Neuron (in vitro differentiated cells): ENCODE measurements at regions not wholly inside any gene's neighbourhood (a gene's known extent, or its start where the extent isn't known, plus 50 kb on each side); places are given as distances from the start of the nearest gene placed in this dataset.
"Not testable (repeated sequence)": the region's sequence is repeated elsewhere in the genome, so short reads cannot be mapped to it uniquely, and the experiment has no call there.

Experiments
- H2AFZ ChIP-seq: one replicate; pipeline ENCODE4 v1.6.1; 2013; ENCODE audit warnings: low read depth, mild to moderate bottlenecking, inconsistent platforms, low read length, moderate library complexity
- H3K27me3 ChIP-seq: one replicate; pipeline ENCODE4 v1.6.1; 2013; ENCODE audit warnings: low read length; ENCODE audit not compliant: insufficient read depth
- H3K36me3 ChIP-seq: one replicate; pipeline ENCODE4 v1.6.1; 2013; ENCODE audit warnings: low read length; ENCODE audit not compliant: insufficient read depth
- H3K4me1 ChIP-seq: one replicate; pipeline ENCODE4 v1.6.1; 2013; ENCODE audit warnings: low read length; ENCODE audit not compliant: insufficient read depth
- H3K4me3 ChIP-seq: 2 replicates; pipeline ENCODE4 v1.5.1; 2013; ENCODE audit warnings: mild to moderate bottlenecking, low read length, moderate library complexity
- H3K9me3 ChIP-seq: one replicate; pipeline ENCODE4 v1.6.1; 2013; ENCODE audit warnings: low read length

DNA sequence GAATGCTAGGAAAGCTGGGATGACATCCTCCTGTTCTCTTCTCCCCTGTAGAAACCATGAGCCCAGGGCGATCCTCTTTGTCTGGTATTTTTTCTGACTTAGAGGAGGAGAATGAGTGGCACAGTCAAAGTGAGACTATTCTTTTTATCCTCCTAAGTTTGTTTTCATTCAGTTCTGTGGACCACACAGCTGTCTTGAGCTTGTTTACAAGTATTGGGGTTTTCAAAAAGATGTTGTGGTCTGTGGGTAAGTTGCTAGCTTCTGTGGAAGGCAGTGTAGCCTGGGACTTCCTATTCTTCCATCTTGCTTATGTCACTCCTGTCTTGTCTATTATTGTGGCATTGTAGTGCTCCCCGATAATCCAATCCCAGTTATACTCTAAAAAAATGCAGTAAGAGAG is 223.0 kb downstream of the PAPSS1 start:
- no peak overlapping the region for H3K4me3 ChIP-seq
- H3K36me3 ChIP-seq, result no peaks in the 10 kb centered on the region
- H3K4me1 ChIP-seq, result no peaks in the 10 kb centered on the region
- H2AFZ ChIP-seq, result no peak overlapping the region
- H3K27me3 ChIP-seq, result no peaks in the 10 kb centered on the region
- H3K9me3 ChIP-seq, result no peaks in the 10 kb centered on the region

DNA sequence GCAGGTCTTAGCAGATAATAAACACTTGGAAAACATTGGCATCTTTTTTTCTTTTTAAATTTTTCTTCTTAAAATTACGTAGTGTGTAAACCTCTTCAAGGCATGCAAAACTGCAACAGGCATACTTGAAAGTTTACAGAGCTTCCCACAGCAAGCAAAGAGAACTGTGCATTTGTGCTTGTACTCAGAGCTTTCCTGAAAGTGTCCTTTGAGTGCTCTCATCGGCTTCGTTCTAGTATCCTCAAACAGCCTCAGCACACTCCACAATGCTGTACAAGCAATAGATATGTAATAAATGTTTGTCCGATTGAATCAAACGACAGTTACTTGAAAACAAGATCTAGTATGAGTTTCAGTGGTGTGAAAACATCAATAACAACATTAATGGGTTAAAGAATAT is 227.5 kb downstream of the PAPSS1 start:
- Histone ChIP-seq H3K4me1 (no peaks in the 10 kb centered on the region), H3K27me3 (no peaks in the 10 kb centered on the region), H3K36me3 (no peaks in the 10 kb centered on the region), H3K9me3 (no peaks in the 10 kb centered on the region), H2AFZ (no peak overlapping the region), H3K4me3 (no peak overlapping the region)

GRCh38 chr4:107490116-107490515 is 229.9 kb downstream of the PAPSS1 start:
- Histone ChIP-seq H3K4me3 (no peak overlapping the region), H3K36me3 (no peaks in the 10 kb centered on the region), H3K27me3 (no peaks in the 10 kb centered on the region), H3K4me1 (no peaks in the 10 kb centered on the region), H3K9me3 (no peaks in the 10 kb centered on the region), H2AFZ (no peak overlapping the region)

GRCh38 chr4:107483621-107484020 is 236.4 kb downstream of the PAPSS1 start:
- H2AFZ ChIP-seq, H3K36me3 ChIP-seq, H3K4me3 ChIP-seq, H3K9me3 ChIP-seq, H3K4me1 ChIP-seq, H3K27me3 ChIP-seq: not testable (repeated sequence)

DNA sequence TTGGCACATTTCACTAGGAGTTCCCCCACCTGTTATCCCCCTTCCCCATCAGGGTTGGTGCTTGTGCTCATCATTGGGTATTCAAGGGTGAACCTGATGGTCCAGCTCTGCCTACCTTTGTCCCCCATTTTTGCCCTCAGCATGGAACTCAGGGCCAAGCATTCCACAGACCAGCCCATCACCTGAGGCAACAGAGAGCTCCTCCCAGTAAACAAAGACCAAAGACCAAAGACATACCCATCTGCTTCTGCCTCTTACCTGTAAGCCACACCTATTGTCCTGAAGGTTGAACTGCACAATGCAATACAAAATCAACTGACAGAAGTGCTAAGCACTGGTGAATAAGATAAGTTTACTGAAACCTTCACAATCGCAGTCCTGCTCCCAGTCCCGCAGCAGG is 237.5 kb downstream of the PAPSS1 start:
- H3K27me3 ChIP-seq, result no peaks in the 10 kb centered on the region
- no peaks in the 10 kb centered on the region for H3K9me3 ChIP-seq
- H2AFZ ChIP-seq, result no peak overlapping the region
- H3K4me3 ChIP-seq, result no peak overlapping the region
- no peaks in the 10 kb centered on the region for H3K36me3 ChIP-seq
- H3K4me1 ChIP-seq, result no peaks in the 10 kb centered on the region

DNA sequence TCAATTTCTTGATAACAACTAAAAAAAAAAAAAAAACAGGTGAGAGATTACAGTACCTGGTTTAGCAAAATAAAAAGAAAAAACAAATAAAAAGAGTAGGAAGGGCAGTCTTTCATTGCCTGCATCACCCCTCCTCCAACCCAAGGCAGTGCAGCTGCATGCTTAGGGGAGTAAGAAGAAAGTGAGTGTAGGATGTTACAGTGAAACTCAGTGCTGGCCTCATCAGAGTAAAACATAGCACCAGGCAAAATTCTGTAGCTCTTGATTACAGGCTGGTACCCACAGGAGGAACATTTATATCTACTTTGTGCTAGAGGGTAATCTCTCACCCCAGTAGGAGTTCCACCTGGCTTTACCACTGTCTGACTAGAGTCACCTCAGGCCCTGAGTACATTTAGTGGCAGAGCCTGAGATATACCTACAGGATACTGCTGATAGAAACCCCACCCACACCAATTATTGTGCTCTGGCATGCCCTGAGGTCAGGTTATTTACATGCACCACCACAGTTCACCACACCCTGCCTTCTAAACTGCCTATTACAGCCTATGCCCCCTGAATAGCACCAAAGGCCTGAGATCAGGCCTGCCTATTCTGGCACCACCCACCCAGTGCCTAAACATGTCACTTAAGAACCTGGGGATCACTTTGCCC is 241.6 kb downstream of the PAPSS1 start:
- Histone ChIP-seq H3K4me3 (no peak overlapping the region), H3K9me3 (no peaks in the 10 kb centered on the region), H2AFZ (no peak overlapping the region), H3K27me3 (no peaks in the 10 kb centered on the region), H3K4me1 (no peaks in the 10 kb centered on the region), H3K36me3 (no peaks in the 10 kb centered on the region)

DNA sequence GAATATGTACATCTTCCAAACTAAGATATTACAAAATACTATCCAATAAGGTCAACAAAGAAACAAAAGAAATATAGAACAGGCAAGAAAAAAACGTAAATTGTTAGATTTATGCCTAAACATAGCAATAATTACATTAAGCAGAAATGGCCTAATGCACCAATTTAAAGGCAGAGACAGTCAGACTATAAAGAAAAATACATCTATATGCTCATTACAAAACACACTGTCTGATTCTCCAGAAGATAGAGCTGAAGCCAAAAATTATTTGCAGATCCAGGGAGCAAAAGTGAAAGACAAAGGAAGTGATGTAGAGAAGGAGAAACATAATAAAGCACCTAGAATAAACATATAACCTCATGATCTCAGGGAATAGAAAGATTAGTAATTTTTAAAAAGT is 246.9 kb downstream of the PAPSS1 start:
- H2AFZ ChIP-seq, result no peak overlapping the region
- H3K4me3 ChIP-seq, result no peak overlapping the region
- no peaks in the 10 kb centered on the region for H3K27me3 ChIP-seq
- H3K36me3 ChIP-seq, result no peaks in the 10 kb centered on the region
- no peaks in the 10 kb centered on the region for H3K4me1 ChIP-seq
- no peaks in the 10 kb centered on the region for H3K9me3 ChIP-seq

GRCh38 chr4:107472265-107472948 is 247.6 kb downstream of the PAPSS1 start:
- no peaks in the 10 kb centered on the region for H3K9me3 ChIP-seq
- H2AFZ ChIP-seq, result no peak overlapping the region
- no peak overlapping the region for H3K4me3 ChIP-seq
- no peaks in the 10 kb centered on the region for H3K4me1 ChIP-seq
- no peaks in the 10 kb centered on the region for H3K36me3 ChIP-seq
- H3K27me3 ChIP-seq, result no peaks in the 10 kb centered on the region

DNA sequence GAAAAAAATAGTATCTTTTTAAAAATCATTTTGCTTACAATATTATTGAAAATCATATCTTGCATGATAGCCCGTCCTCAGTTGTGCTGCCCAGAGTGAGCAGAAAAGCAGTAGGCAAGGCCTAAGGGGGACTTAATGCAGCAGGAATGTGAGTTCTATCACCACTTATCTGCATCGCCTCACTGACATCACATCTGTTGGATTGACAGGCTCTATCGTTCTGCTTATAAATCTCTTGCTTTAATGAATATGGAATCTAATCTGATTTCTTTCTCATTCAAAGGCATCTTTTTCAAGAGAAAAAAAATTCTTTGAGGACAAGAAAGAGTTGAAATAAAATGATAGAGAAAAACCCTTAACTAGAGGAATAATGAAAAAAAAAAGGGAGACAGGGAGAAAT is 249.9 kb downstream of the PAPSS1 start:
- no peak overlapping the region for H3K4me3 ChIP-seq
- no peaks in the 10 kb centered on the region for H3K27me3 ChIP-seq
- no peak overlapping the region for H2AFZ ChIP-seq
- H3K36me3 ChIP-seq, result no peaks in the 10 kb centered on the region
- H3K4me1 ChIP-seq, result no peaks in the 10 kb centered on the region
- no peaks in the 10 kb centered on the region for H3K9me3 ChIP-seq

GRCh38 chr4:107468812-107469211 is 251.2 kb downstream of the PAPSS1 start:
- H3K27me3 ChIP-seq, result no peaks in the 10 kb centered on the region
- no peak overlapping the region for H3K4me3 ChIP-seq
- no peaks in the 10 kb centered on the region for H3K9me3 ChIP-seq
- H2AFZ ChIP-seq, result no peak overlapping the region
- H3K4me1 ChIP-seq, result no peaks in the 10 kb centered on the region
- no peaks in the 10 kb centered on the region for H3K36me3 ChIP-seq

DNA sequence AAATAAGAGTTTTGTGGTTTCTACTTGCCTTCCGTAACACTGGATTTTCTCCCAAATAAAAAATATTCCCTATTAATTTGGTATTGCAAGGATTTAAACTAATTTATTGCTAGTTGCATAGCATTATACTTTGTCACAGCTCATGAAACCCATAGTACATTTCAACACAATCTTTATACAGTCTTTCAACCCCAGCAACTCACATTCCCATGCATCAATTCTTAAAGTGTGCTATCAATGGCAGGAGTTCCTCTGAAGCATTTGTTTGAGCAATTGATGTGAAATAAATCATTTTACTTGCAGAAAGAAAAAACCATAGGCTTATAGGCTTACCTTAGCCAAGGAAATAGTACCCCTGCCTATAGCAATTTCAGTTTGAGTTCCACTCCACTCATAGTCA is 251.9 kb downstream of the PAPSS1 start:
- Histone ChIP-seq H3K4me3 (no peak overlapping the region), H3K4me1 (no peaks in the 10 kb centered on the region), H3K9me3 (no peaks in the 10 kb centered on the region), H2AFZ (no peak overlapping the region), H3K36me3 (no peaks in the 10 kb centered on the region), H3K27me3 (no peaks in the 10 kb centered on the region)

GRCh38 chr4:107467461-107467860 is 252.6 kb downstream of the PAPSS1 start:
- H3K9me3 ChIP-seq, result no peaks in the 10 kb centered on the region
- no peak overlapping the region for H2AFZ ChIP-seq
- no peak overlapping the region for H3K4me3 ChIP-seq
- no peaks in the 10 kb centered on the region for H3K27me3 ChIP-seq
- no peaks in the 10 kb centered on the region for H3K4me1 ChIP-seq
- H3K36me3 ChIP-seq, result no peaks in the 10 kb centered on the region

DNA sequence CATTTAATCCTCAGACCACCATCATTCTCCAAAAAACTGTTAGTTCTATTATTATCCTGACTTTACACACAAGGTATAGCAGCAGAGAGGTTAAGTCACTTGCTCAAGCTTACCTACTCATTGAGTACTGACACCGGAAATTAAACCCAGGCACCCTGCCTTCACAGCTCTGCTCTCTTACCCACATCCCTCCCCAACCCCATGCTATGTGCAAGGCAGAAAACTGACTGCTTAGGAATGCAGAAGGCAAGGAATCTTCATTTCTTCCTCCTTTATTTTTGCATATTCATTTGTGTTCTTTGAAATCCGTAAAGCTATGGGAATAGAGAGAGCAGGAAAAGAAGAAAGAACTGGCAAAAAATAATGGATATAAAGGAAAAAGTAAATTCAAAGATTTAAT is 261.8 kb downstream of the PAPSS1 start:
- no peaks in the 10 kb centered on the region for H3K4me1 ChIP-seq
- no peaks in the 10 kb centered on the region for H3K27me3 ChIP-seq
- H3K9me3 ChIP-seq, result no peaks in the 10 kb centered on the region
- no peak overlapping the region for H2AFZ ChIP-seq
- no peaks in the 10 kb centered on the region for H3K36me3 ChIP-seq
- H3K4me3 ChIP-seq, result no peak overlapping the region

DNA sequence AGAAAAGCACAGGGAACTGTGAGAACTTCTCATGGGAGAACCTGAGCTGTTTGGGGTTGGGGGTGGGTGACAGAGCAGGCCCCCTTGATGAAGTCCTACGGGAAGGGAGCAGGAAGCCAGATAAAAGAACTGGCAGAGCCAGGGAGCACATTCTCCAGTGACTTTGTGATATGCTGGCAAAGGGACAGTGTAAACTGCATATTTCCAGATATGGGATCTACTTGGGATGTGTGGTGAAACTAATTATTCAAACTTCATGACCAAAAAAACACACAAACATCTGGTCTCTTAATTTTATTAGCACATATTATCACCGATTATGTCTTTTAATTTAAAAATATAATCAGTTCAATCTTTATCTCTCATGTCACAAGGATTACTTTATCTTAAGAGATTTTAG is 266.0 kb downstream of the PAPSS1 start:
- Histone ChIP-seq H3K36me3 (no peaks in the 10 kb centered on the region), H3K4me3 (no peak overlapping the region), H3K9me3 (no peaks in the 10 kb centered on the region), H3K4me1 (no peaks in the 10 kb centered on the region), H3K27me3 (no peaks in the 10 kb centered on the region), H2AFZ (no peak overlapping the region)
